PC-9 (cell line): ENCODE measurements at regions not wholly inside any gene's neighbourhood (a gene's known extent, or its start where the extent isn't known, plus 50 kb on each side); places are given as distances from the start of the nearest gene placed in this dataset.

Source experiments
- BruUV-seq: library from RNA; stranded (reverse); fragments of 400-500 nt; replicated peaks from 2 replicates; lab custom pipeline; 2021; lab: Mats Ljungman, UMichigan
- CTCF ChIA-PET: fragments of 300-600 bp; sonication (Branson Sonifier 250); formaldehyde crosslinking; loops from one replicate; lab custom pipeline; 2022; ENCODE audit warnings: antibody characterized with exemption; lab: Charles Lee
- POLR2A ChIA-PET: fragments of 300-600 bp; sonication (Branson Sonifier 250); formaldehyde crosslinking; loops from one replicate; lab custom pipeline; 2022; ENCODE audit warnings: antibody characterized with exemption; ENCODE audit not compliant: unreplicated experiment; lab: Charles Lee
- DNase-seq, 2 experiments: peaks; one replicate each; pipeline versions ENCODE4 v3.0.0 to v3.0.0-alpha.2; 2015 to 2022; ENCODE audit warnings: mixed read lengths in 1 of 2
- H2AFZ ChIP-seq: fragments of 200-600 bp; sonication (generic); 2 replicates; pipeline ENCODE4 v1.8.1; 2017; ENCODE audit warnings: antibody characterized with exemption
- H3F3A ChIP-seq: fragments of 200-600 bp; sonication (generic); 2 replicates; pipeline ENCODE4 v1.8.1; 2017; ENCODE audit warnings: antibody characterized with exemption, mild to moderate bottlenecking, low read depth; ENCODE audit not compliant: insufficient read depth
- H3K27ac ChIP-seq: fragments of 200-600 bp; sonication (generic); 2 replicates; pipeline ENCODE4 v1.6.1; 2016; ENCODE audit warnings: mixed run types
- H3K27me3 ChIP-seq: fragments of 200-600 bp; sonication (generic); 2 replicates; pipeline ENCODE4 v1.6.1; 2016; ENCODE audit warnings: low read depth, mixed run types; ENCODE audit not compliant: insufficient read depth
- H3K36me3 ChIP-seq: fragments of 200-600 bp; sonication (generic); 2 replicates; pipeline ENCODE4 v1.6.1; 2016; ENCODE audit warnings: low read depth, mixed run types
- H3K4me1 ChIP-seq: fragments of 200-600 bp; sonication (generic); replicated peaks from 2 replicates; pipeline ENCODE4 v1.6.1; 2016; ENCODE audit warnings: mixed run types; ENCODE audit not compliant: insufficient read depth
- H3K4me2 ChIP-seq: fragments of 200-600 bp; sonication (generic); 2 replicates; pipeline ENCODE4 v1.6.1; 2017; ENCODE audit warnings: mixed run types
- H3K4me3 ChIP-seq: fragments of 200-600 bp; sonication (generic); 2 replicates; pipeline ENCODE4 v1.6.1; 2016; ENCODE audit warnings: mixed run types
- H3K79me2 ChIP-seq: fragments of 200-600 bp; sonication (generic); 2 replicates; pipeline ENCODE4 v1.6.1; 2017; ENCODE audit warnings: low read depth, mixed run types
- H3K9me2 ChIP-seq: fragments of 200-600 bp; sonication (generic); 2 replicates; pipeline ENCODE4 v1.8.1; 2017; ENCODE audit warnings: mild to moderate bottlenecking; ENCODE audit not compliant: insufficient read depth
- H3K9me3 ChIP-seq: fragments of 200-600 bp; sonication (generic); 2 replicates; pipeline ENCODE4 v1.8.1; 2016; ENCODE audit warnings: low read depth; ENCODE audit not compliant: insufficient read depth
- H4K20me1 ChIP-seq: fragments of 200-600 bp; sonication (generic); 2 replicates; pipeline ENCODE4 v1.8.1; 2017; ENCODE audit not compliant: insufficient read depth
- EZH2 ChIP-seq: fragments of 200-600 bp; sonication (generic); IDR thresholded peaks from 2 replicates; pipeline ENCODE4 v1.8.0; 2017; ENCODE audit warnings: antibody characterized with exemption, low read depth
- intact Hi-C: fragments of 100-400 bp; cut with micrococcal nuclease; formaldehyde crosslinking; loops from one replicate; pipeline ENCODE4 v1.10.0; 2022; ENCODE audit not compliant: unreplicated experiment
- TF ChIP-seq, protein P1 (sequence below): fragments of 200-600 bp; sonication (generic); conservative IDR thresholded peaks from 2 replicates; pipeline ENCODE4 v1.6.1; 2017; ENCODE audit warnings: mixed run types, antibody characterized with exemption, mild to moderate bottlenecking, moderate library complexity

DNA sequence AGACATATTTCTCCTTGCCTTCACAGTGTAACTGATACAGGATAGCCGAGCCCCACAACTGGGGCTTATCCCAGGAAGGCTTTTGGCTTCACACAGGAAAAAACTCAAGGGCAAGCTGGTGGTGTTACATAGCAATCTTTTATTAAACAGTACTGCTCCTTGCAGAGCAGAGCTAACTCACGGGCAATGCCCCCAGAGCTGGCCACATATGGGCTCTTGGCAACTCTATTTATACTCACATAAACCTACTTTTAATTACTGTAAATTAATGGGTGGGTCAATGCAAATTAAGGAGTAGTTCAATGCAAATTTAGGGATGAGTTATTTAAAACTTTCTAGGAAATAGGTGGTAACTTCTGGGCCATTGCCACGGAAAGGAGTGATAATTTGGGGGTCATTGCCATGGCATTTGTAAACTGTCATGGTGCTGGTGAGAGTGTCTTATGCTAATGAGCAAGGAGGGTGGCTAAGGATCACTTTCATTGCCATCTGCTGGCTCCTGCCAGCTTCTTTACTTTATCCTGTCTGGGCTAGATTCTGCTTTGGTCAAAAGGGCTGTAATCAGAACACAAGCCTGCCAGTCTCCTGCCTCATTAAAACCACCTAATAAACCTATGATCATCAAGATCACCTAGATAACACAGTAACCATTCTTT is 288.8 kb downstream of the CENPC start:
- CTCF ChIA-PET = no interaction called here
- Histone ChIP-seq H3K27me3 (no peaks in the 10 kb centered on the region), H3K79me2 (no peaks in the 10 kb centered on the region), H3K36me3 (no peaks in the 10 kb centered on the region), H3F3A (no peaks in the 10 kb centered on the region), H3K4me1 (no peaks in the 10 kb centered on the region), H3K4me3 (no peak overlapping the region), H3K9me3 (no peaks in the 10 kb centered on the region), H4K20me1 (no peaks in the 10 kb centered on the region), H3K4me2 (no peak overlapping the region), H3K9me2 (no peaks in the 10 kb centered on the region), H3K27ac (no peak overlapping the region), H2AFZ (no peak overlapping the region)
- POLR2A ChIA-PET = no interaction called here
- intact Hi-C loops = no loop called here
- no peak for DNase-seq
- TF ChIP-seq, protein P1, sequence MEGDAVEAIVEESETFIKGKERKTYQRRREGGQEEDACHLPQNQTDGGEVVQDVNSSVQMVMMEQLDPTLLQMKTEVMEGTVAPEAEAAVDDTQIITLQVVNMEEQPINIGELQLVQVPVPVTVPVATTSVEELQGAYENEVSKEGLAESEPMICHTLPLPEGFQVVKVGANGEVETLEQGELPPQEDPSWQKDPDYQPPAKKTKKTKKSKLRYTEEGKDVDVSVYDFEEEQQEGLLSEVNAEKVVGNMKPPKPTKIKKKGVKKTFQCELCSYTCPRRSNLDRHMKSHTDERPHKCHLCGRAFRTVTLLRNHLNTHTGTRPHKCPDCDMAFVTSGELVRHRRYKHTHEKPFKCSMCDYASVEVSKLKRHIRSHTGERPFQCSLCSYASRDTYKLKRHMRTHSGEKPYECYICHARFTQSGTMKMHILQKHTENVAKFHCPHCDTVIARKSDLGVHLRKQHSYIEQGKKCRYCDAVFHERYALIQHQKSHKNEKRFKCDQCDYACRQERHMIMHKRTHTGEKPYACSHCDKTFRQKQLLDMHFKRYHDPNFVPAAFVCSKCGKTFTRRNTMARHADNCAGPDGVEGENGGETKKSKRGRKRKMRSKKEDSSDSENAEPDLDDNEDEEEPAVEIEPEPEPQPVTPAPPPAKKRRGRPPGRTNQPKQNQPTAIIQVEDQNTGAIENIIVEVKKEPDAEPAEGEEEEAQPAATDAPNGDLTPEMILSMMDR = no peak
- TF ChIP-seq EZH2 = no peak
- BruUV-seq = no TSS peak

GRCh38 chr4:67250131-67250896 is 295.0 kb downstream of the CENPC start:
- no peaks in the 10 kb centered on the region for H3K4me1 ChIP-seq
- intact Hi-C loops = no loop called here
- no peaks in the 10 kb centered on the region for H3K36me3 ChIP-seq
- H3F3A ChIP-seq = no peaks in the 10 kb centered on the region
- no peaks in the 10 kb centered on the region for H3K9me3 ChIP-seq
- H3K27me3 ChIP-seq = no peaks in the 10 kb centered on the region
- no peak overlapping the region for H2AFZ ChIP-seq
- POLR2A ChIA-PET = no interaction called here
- H3K4me3 ChIP-seq = no peak overlapping the region
- no peak overlapping the region for H3K4me2 ChIP-seq
- no peak overlapping the region for H3K27ac ChIP-seq
- H4K20me1 ChIP-seq = no peaks in the 10 kb centered on the region
- TF ChIP-seq EZH2 = no peak
- TF ChIP-seq, protein P1 = no peak
- CTCF ChIA-PET = no interaction called here
- DNase-seq = no peak
- no peaks in the 10 kb centered on the region for H3K9me2 ChIP-seq
- BruUV-seq = no TSS peak
- H3K79me2 ChIP-seq = no peaks in the 10 kb centered on the region

DNA sequence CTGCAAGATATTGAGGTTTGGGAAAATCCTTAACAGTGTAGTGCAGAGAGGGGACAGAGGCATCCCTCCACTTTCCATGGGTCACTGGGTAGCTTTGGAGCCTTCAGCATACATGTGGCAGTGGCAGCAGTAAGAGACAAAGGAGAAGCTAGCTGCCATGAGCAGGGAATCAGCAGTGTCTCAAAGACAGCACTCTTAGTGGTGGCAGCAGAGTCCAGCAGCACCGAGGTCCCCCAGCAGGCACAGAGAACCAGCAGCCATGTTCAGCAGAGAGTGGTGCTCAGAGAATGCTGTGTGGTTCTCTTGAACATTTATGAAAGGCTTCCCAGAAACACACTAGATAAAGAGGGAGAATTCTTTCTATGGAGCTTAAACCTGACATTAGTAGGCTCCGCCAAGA is 308.5 kb downstream of the CENPC start:
- CTCF ChIA-PET = no interaction called here
- POLR2A ChIA-PET = no interaction called here

More for the DNA sequence above, 308.5 kb downstream of the CENPC start:
- no peaks in the 10 kb centered on the region for H3F3A ChIP-seq
- H2AFZ ChIP-seq = no peak overlapping the region
- H3K27ac ChIP-seq = no peak overlapping the region
- no peaks in the 10 kb centered on the region for H3K9me2 ChIP-seq
- H3K79me2 ChIP-seq = no peaks in the 10 kb centered on the region
- intact Hi-C loops = no loop called here
- H3K9me3 ChIP-seq = no peaks in the 10 kb centered on the region
- H3K4me1 ChIP-seq = no peaks in the 10 kb centered on the region
- H4K20me1 ChIP-seq = no peaks in the 10 kb centered on the region
- H3K27me3 ChIP-seq = no peaks in the 10 kb centered on the region
- H3K4me2 ChIP-seq = no peak overlapping the region
- no TSS peak for BruUV-seq
- TF ChIP-seq, protein P1 = no peak
- no peak for DNase-seq
- H3K36me3 ChIP-seq = no peaks in the 10 kb centered on the region
- no peak overlapping the region for H3K4me3 ChIP-seq
